ENCODE measurements at regions not wholly inside any gene's neighbourhood (a gene's known extent, or its start where the extent isn't known, plus 50 kb on each side); places are given as distances from the start of the nearest gene placed in this dataset.

GRCh38 chr15:70533931-70534742 lies 229.2 kb downstream of the UACA start:
- TF ChIP-seq POLR2AphosphoS5 (IDR thresholded peaks at IDR 0.05; ENCODE audit: low read depth) (no peak), GABPA (IDR thresholded peaks at IDR 0.05; ENCODE audit: low read depth) (no peak), CTCF (IDR thresholded peaks at IDR 0.05; ENCODE audit: insufficient read depth, low read length) (no peak), REST (IDR thresholded peaks at IDR 0.05; ENCODE audit: insufficient replicate concordance, low read depth) (no peak), SPI1 (IDR thresholded peaks at IDR 0.05; ENCODE audit: borderline replicate concordance, low read depth) (peak; percentile 25; the same call in 1 of the 2 replicates)
- DNase-seq (ENCODE audit: low read depth in 1 of 2, low spot score in 1 of 2): no peak
- no peaks in the 10 kb centered on the region for H3K27me3 ChIP-seq (ENCODE audit: insufficient read depth, poor library complexity, severe bottlenecking)
- H3K27ac ChIP-seq (replicated peaks): peak overlapping the region; percentile 63
- no peak overlapping the region for H3K4me3 ChIP-seq (replicated peaks; ENCODE audit: insufficient read depth, low read length)

DNA sequence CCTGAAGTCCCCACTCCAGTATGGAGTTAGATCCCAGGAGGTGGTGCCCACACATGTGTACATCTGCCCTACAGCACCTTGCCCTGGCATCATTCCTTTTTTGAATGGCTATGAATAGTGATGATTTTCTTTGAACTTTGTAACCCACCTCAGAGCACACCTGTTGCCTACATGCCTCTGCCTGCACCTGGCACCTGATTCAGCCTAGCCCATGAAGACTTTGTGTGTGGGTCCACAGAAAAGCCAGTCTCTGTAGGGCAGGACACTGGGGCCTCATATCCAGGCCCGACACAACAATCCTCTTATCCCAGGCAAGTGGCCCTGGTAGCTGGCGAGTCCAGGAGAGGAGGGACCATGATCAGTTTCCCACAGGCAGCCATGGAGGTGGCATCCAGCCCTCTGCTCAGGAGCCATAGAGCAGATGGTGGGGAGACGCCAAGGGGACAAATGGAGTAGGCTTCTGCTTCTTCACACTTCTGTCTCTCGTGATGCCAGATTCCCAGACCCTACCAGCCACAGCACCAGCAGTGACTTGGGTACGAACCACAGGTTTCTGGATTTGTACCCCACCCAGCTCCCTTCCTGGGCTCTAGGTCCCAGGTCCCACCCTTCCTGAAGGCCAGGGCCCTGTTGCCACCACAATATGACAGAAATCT lies 230.7 kb downstream of the UACA start:
- no peak for DNase-seq (ENCODE audit: low read depth in 1 of 2, low spot score in 1 of 2)
- Histone ChIP-seq H3K27ac (replicated peaks) (no peak overlapping the region), H3K4me3 (replicated peaks; ENCODE audit: insufficient read depth, low read length) (no peak overlapping the region), H3K27me3 (ENCODE audit: insufficient read depth, poor library complexity, severe bottlenecking) (no peaks in the 10 kb centered on the region)
- no peak for TF ChIP-seq CTCF (IDR thresholded peaks at IDR 0.05; ENCODE audit: insufficient read depth, low read length)
- TF ChIP-seq SPI1 (IDR thresholded peaks at IDR 0.05; ENCODE audit: borderline replicate concordance, low read depth): no peak
- TF ChIP-seq GABPA (IDR thresholded peaks at IDR 0.05; ENCODE audit: low read depth): no peak
- TF ChIP-seq POLR2AphosphoS5 (IDR thresholded peaks at IDR 0.05; ENCODE audit: low read depth): no peak
- TF ChIP-seq REST (IDR thresholded peaks at IDR 0.05; ENCODE audit: insufficient replicate concordance, low read depth): no peak

DNA sequence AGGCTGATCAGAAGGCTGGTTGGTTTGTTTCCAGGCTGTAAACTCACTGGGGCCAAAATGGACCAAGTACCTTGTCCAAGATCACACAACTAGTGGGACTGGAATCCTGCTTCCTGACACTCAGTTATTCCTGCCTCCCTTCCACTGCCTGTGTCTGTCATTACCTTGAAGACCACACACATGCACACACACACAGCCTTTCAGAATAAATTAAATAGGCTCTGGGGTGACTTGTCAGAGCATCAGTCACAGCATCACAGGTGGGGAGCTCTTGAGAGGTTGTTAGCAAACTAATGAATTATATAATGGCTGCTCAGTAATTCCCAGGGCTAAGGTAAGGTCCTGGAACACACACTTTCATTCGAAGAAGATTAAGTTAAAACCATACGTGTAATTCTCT lies 231.8 kb downstream of the UACA start:
- no peak for DNase-seq (ENCODE audit: low read depth in 1 of 2, low spot score in 1 of 2)
- H3K27ac ChIP-seq (replicated peaks): no peak overlapping the region
- no peak overlapping the region for H3K4me3 ChIP-seq (replicated peaks; ENCODE audit: insufficient read depth, low read length)
- TF ChIP-seq CTCF (IDR thresholded peaks at IDR 0.05; ENCODE audit: insufficient read depth, low read length): no peak
- TF ChIP-seq SPI1 (IDR thresholded peaks at IDR 0.05; ENCODE audit: borderline replicate concordance, low read depth): no peak
- no peak for TF ChIP-seq GABPA (IDR thresholded peaks at IDR 0.05; ENCODE audit: low read depth)
- TF ChIP-seq POLR2AphosphoS5 (IDR thresholded peaks at IDR 0.05; ENCODE audit: low read depth): no peak
- TF ChIP-seq REST (IDR thresholded peaks at IDR 0.05; ENCODE audit: insufficient replicate concordance, low read depth): no peak
- no peaks in the 10 kb centered on the region for H3K27me3 ChIP-seq (ENCODE audit: insufficient read depth, poor library complexity, severe bottlenecking)
